OCI-LY1 (cell line): ENCODE measurements at regions not wholly inside any gene's neighbourhood (a gene's known extent, or its start where the extent isn't known, plus 50 kb on each side); places are given as distances from the start of the nearest gene placed in this dataset.

ENCODE experiments used
- H2AFZ ChIP-seq: fragments of 200-600 bp; sonication (generic), shearing (Covaris generic); 2 replicates; pipeline ENCODE4 v1.6.0; 2014; ENCODE audit warnings: antibody characterized with exemption, mild to moderate bottlenecking, low read length
- H3F3A ChIP-seq: fragments of 200-600 bp; sonication (generic), shearing (Covaris generic); 2 replicates; pipeline ENCODE4 v1.6.0; 2014; ENCODE audit warnings: mild to moderate bottlenecking, antibody characterized with exemption, low read length, moderate library complexity; ENCODE audit not compliant: insufficient read depth
- H3K27ac ChIP-seq: fragments of 200-600 bp; sonication (generic); 2 replicates; pipeline ENCODE4 v1.5.1; 2014; ENCODE audit warnings: low read length, mixed run types, mild to moderate bottlenecking, low read depth; ENCODE audit not compliant: poor library complexity, severe bottlenecking
- H3K27me3 ChIP-seq: fragments of 200-600 bp; sonication (generic); 2 replicates; pipeline ENCODE4 v1.6.0; 2014; ENCODE audit warnings: antibody characterized with exemption, mild to moderate bottlenecking, low read length, moderate library complexity; ENCODE audit not compliant: insufficient read depth
- H3K36me3 ChIP-seq: fragments of 200-600 bp; sonication (generic); 2 replicates; pipeline ENCODE4 v1.6.1; 2014; ENCODE audit warnings: mild to moderate bottlenecking, antibody characterized with exemption, low read length, moderate library complexity, mixed read lengths; ENCODE audit not compliant: insufficient read depth
- H3K4me1 ChIP-seq: fragments of 200-600 bp; sonication (generic); 2 replicates; pipeline ENCODE4 v1.5.1; 2014; ENCODE audit warnings: mild to moderate bottlenecking, low read length, moderate library complexity; ENCODE audit not compliant: insufficient read depth, severe bottlenecking
- H3K4me2 ChIP-seq: fragments of 200-600 bp; sonication (generic), shearing (Covaris generic); 2 replicates; pipeline ENCODE4 v1.6.1; 2014; ENCODE audit warnings: low read length
- H3K4me3 ChIP-seq: fragments of 200-600 bp; sonication (generic); 2 replicates; pipeline ENCODE4 v1.5.1; 2014; ENCODE audit warnings: low read length, low read depth, mild to moderate bottlenecking, mixed read lengths; ENCODE audit not compliant: poor library complexity, severe bottlenecking
- H3K79me2 ChIP-seq: fragments of 200-600 bp; shearing (Covaris generic); 2 replicates; pipeline ENCODE4 v1.6.1; 2016; ENCODE audit warnings: mixed run types, low read length, mixed read lengths; ENCODE audit not compliant: insufficient read depth
- H3K9ac ChIP-seq: fragments of 200-600 bp; sonication (generic), shearing (Covaris generic); 2 replicates; pipeline ENCODE4 v1.6.1; 2014; ENCODE audit warnings: mild to moderate bottlenecking, low read length, mixed read lengths
- H3K9me2 ChIP-seq: fragments of 200-600 bp; sonication (generic), shearing (Covaris generic); 2 replicates; pipeline ENCODE4 v1.6.1; 2014; ENCODE audit warnings: low read depth, mild to moderate bottlenecking, low read length, mixed read lengths
- H3K9me3 ChIP-seq: fragments of 200-600 bp; shearing (Covaris generic); 2 replicates; pipeline ENCODE4 v1.6.1; 2014; ENCODE audit warnings: low read length, mixed read lengths
- H4K20me1 ChIP-seq: fragments of 200-600 bp; sonication (generic), shearing (Covaris generic); 2 replicates; pipeline ENCODE4 v1.6.0; 2016; ENCODE audit warnings: mild to moderate bottlenecking, low read length; ENCODE audit not compliant: insufficient read depth
- CTCF ChIP-seq: fragments of 200-600 bp; sonication (generic), shearing (Covaris generic); IDR thresholded peaks from 2 replicates; pipeline ENCODE4 v1.5.1; 2017; ENCODE audit warnings: mild to moderate bottlenecking, antibody characterized with exemption, low read length, moderate library complexity, mixed read lengths
- EZH2 ChIP-seq: fragments of 200-600 bp; sonication (generic), shearing (Covaris generic); IDR thresholded peaks from 2 replicates; pipeline ENCODE4 v1.8.0; 2017; ENCODE audit warnings: borderline replicate concordance, mixed run types, mild to moderate bottlenecking, antibody characterized with exemption, low read length, moderate library complexity, mixed read lengths

DNA sequence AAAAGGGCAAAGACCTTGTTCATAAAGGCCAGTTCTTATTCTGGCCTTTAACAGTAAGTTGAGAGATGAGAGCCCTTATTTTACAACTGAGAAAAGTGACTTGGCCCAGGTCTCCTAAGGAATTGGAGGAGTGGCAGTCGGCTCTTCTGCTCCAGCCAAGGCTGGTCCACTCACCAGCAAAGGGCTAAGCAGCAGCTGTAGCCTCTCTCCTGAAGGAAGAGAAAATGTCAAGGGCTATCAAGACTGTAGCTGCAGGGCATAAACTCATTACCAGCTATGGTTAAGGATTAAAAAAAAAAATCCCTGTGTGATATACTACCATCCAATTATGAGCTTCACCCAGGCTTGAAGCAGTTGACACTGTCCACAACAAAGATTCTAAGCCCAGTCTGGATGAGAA, 138.6 kb upstream of the RAD23B start:
- no peaks in the 10 kb centered on the region for H3K4me1 ChIP-seq
- no peak overlapping the region for H2AFZ ChIP-seq
- no peaks in the 10 kb centered on the region for H3K27me3 ChIP-seq
- H3K27ac ChIP-seq: no peak overlapping the region
- H3F3A ChIP-seq: no peaks in the 10 kb centered on the region
- H3K9me2 ChIP-seq: no peaks in the 10 kb centered on the region
- no peaks in the 10 kb centered on the region for H4K20me1 ChIP-seq
- no peak overlapping the region for H3K4me3 ChIP-seq
- no peaks in the 10 kb centered on the region for H3K79me2 ChIP-seq
- no peak for TF ChIP-seq CTCF
- no peak for TF ChIP-seq EZH2
- no peak overlapping the region for H3K9ac ChIP-seq
- no peaks in the 10 kb centered on the region for H3K36me3 ChIP-seq
- no peaks in the 10 kb centered on the region for H3K9me3 ChIP-seq
- H3K4me2 ChIP-seq: no peak overlapping the region

GRCh38 chr9:107147134-107147533, 135.9 kb upstream of the RAD23B start:
- no peak overlapping the region for H2AFZ ChIP-seq
- H4K20me1 ChIP-seq: no peaks in the 10 kb centered on the region
- no peaks in the 10 kb centered on the region for H3K9me3 ChIP-seq
- TF ChIP-seq EZH2 (no peak), CTCF (no peak)
- H3K27ac ChIP-seq: no peak overlapping the region
- no peak overlapping the region for H3K4me2 ChIP-seq
- H3K36me3 ChIP-seq: no peaks in the 10 kb centered on the region
- no peaks in the 10 kb centered on the region for H3K4me1 ChIP-seq
- no peaks in the 10 kb centered on the region for H3K9me2 ChIP-seq
- no peak overlapping the region for H3K9ac ChIP-seq
- H3F3A ChIP-seq: no peaks in the 10 kb centered on the region
- no peaks in the 10 kb centered on the region for H3K27me3 ChIP-seq
- H3K4me3 ChIP-seq: no peak overlapping the region
- no peaks in the 10 kb centered on the region for H3K79me2 ChIP-seq

DNA sequence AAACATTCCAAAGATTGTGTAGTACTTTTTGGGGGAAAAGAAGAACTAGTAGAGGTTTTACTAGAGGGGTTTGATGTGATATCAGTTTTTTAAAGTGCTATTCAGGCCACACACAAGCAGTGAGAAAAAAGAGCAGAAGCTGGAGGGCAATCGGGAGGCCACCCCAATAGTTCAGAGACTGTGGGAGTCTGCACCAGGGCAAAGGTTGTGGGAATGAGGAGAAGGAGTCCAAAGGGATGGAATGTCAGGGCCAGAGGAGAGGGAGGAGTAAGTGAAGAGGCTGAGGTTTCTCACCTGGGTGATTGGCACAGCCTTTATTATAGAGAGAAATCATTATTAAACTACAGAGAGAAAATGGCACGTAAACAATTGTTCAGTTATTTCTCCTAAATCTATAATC, 134.9 kb upstream of the RAD23B start:
- no peaks in the 10 kb centered on the region for H3F3A ChIP-seq
- no peak overlapping the region for H2AFZ ChIP-seq
- no peak overlapping the region for H3K4me2 ChIP-seq
- H3K36me3 ChIP-seq: no peaks in the 10 kb centered on the region
- no peaks in the 10 kb centered on the region for H3K9me3 ChIP-seq
- no peak overlapping the region for H3K4me3 ChIP-seq
- no peaks in the 10 kb centered on the region for H3K79me2 ChIP-seq
- TF ChIP-seq CTCF (no peak), EZH2 (no peak)
- no peaks in the 10 kb centered on the region for H3K9me2 ChIP-seq
- no peak overlapping the region for H3K27ac ChIP-seq
- H3K9ac ChIP-seq: no peak overlapping the region
- H4K20me1 ChIP-seq: no peaks in the 10 kb centered on the region
- no peaks in the 10 kb centered on the region for H3K27me3 ChIP-seq
- no peaks in the 10 kb centered on the region for H3K4me1 ChIP-seq
